AG09319 (cell line): ENCODE measurements at regions not wholly inside any gene's neighbourhood (a gene's known extent, or its start where the extent isn't known, plus 50 kb on each side); places are given as distances from the start of the nearest gene placed in this dataset.

Experiments
- DNase-seq: peaks from one replicate; pipeline ENCODE4 v3.0.0-alpha.2; 2010; ENCODE audit warnings: low read depth; ENCODE audit errors: extremely low read depth
- TF ChIP-seq, protein P1 (sequence below): IDR thresholded peaks from 2 replicates; pipeline ENCODE4 v1.5.1; 2011; ENCODE audit warnings: low read depth, mild to moderate bottlenecking, inconsistent platforms, low read length, moderate library complexity

DNA sequence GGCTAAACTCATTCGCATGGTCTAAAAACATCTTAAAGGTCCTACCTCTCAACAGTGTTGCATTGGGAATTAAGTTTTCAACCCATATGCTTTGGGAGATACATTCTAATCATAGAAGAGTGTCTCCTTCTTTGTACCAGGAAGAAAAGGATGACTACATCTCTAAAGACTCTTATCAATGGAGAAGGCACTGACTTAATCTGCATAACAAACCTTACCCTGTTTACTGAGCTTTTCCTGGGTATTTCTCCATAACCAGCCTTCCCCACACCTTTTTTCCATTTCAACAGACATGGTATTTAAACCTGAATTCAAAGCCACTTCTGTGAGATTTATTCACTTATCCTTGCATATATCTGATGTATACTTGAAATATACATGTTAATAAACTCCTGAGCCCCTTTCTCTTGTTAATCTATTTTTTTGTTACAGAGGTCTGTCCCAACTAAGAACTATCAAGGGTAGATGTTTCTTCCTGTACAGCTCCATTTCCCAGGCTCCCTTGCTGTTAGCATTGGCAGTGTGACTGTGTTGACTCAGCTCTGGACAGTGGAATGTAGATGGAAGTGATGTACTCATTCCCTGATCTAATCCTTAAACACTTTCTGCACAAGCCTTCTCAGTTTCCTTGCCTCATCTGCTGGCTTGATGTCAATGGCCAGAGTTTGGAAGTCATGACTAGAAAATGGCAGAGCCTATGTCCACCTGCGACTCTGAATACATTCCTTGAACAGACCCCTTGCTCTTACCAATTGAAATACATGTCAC, 148.9 kb upstream of the CPEB2 start:
- DNase-seq: peak; percentile 32
- TF ChIP-seq, protein P1, sequence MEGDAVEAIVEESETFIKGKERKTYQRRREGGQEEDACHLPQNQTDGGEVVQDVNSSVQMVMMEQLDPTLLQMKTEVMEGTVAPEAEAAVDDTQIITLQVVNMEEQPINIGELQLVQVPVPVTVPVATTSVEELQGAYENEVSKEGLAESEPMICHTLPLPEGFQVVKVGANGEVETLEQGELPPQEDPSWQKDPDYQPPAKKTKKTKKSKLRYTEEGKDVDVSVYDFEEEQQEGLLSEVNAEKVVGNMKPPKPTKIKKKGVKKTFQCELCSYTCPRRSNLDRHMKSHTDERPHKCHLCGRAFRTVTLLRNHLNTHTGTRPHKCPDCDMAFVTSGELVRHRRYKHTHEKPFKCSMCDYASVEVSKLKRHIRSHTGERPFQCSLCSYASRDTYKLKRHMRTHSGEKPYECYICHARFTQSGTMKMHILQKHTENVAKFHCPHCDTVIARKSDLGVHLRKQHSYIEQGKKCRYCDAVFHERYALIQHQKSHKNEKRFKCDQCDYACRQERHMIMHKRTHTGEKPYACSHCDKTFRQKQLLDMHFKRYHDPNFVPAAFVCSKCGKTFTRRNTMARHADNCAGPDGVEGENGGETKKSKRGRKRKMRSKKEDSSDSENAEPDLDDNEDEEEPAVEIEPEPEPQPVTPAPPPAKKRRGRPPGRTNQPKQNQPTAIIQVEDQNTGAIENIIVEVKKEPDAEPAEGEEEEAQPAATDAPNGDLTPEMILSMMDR: no peak

DNA sequence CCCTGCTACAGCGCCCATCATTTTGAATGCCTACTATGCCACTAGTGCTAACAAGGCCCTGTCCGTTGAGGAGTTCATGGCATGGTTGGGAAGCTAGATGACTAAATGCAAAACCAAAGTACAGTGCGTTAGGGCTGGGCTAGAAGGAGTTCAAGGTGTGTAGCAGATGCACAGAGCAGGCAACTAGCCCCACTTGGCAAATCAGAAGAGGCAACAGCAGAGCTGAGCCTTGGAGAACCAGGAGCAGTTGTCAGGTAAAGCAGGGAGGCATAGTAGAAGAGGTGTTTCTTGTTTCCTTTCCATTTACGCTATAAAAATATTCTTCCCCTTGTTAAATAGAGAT, 146.6 kb upstream of the CPEB2 start:
- DNase-seq: no peak
- TF ChIP-seq, protein P1: no peak

DNA sequence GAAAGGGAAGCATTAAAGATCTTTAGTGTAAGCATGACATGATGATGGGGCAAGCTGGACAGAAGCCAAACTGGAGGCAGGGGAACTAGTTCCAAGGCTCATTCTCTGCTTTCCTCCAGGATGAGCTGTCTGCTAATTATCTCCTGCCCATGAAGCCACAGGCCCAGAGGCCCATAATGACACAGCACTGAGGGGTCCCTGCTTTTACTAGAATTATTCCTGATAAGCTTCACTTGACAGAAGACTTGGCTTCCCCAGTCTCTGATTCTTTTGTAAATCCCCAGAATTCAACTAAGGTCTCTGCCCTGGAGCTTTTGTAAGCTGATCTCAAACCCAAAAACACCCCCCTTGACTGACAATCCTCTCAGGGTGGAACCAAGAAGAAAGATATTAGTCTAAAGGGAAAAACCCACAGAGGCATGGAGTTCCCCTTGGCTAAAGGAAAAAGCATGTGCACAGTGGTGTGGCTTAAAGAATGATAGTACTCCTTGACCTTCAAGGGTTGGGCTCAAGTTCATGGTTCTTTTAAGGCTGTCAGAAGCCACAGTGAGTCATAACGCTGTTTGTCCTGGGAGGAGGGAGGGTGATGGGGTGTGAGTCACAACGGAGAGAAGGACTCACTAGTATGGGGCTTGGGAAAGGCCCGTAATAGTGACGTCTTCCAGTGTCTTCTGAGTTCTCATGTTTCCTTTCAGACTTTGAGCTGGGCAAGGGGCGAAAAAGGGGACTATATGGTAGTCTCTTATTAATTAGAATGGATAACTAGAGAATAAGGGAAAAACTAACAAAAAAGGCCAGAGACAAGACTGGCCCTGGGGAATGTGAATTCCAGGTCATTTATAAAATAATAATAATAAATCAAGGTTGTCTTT, 146.0 kb upstream of the CPEB2 start:
- peak; percentile 85 for DNase-seq

DNA sequence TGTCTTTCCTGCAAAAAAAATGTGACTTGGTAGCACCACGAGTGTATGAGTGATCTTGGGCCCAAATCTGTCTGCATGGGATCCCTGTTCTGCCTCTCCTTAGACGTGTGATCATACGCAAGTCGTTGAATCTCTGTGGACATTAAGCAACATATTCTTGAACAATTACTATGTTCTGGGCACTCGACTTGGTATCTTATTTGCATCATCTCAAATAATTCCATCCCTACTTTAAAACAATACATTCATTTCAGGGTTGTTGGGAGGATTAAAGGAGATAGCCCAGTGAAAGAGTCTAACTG, 145.4 kb upstream of the CPEB2 start:
- TF ChIP-seq, protein P1: no peak
- no peak for DNase-seq

More for the DNA sequence above, 146.0 kb upstream of the CPEB2 start:
- TF ChIP-seq, protein P1: no peak

DNA sequence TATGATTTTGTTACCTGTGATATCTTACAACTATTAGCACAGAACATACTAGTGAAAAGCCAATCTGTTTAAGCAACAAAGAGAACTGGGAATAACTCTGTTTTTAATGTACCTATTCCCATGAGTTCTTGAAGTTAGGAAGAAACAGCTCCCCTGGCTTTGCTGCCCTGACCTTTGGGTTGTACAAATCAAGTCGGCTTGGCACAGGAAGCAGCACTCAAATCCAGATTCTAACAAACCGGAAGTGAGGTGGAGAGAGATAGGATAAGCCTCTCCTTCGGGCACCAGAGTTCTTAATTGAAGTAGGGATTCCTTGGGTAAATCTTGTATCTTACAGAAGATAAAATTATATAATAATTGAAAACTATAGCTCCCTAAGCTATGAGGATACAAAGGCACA, 144.8 kb upstream of the CPEB2 start:
- no peak for DNase-seq
- TF ChIP-seq, protein P1: no peak

DNA sequence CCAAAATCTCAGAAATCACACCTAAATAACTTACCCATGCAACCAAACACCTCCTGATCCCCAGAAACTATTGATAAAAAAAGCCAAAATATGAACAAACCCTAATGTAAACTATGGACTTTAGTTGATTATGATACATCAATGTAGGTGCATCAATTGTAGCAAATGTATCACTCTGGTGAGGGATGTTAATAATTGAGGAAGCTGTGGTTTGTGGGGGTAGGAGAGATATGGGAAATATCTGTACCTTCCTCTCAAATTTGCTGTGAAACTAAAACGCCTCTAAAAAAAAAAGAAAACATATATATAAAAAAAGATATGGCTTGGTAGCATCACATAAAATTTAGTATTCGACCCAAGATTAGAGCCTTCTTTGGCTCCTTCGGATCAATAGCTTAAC, 144.3 kb upstream of the CPEB2 start:
- no peak for DNase-seq
- TF ChIP-seq, protein P1: no peak

DNA sequence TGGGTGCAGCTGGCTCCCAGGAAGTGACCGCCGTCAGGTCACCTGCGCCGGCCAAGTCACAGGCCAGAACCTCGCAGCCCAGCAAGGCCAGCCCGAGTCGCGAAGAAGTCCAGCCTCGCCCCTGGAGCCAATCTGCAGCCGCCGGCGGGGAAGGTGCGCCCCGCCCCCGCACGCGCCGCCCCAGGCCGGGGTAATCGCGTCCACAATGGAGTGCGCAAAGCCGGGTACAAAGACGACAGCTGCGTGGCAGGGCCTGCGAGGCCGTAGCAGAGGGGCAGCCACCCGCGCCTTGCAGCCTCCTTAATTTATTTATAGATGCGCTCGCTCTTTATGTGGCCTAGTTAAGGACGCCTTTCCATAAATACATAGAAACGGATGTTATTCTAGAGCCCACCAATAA, 139.4 kb upstream of the CPEB2 start:
- no peak for DNase-seq
- TF ChIP-seq, protein P1: no peak
